ENCODE measurements at regions not wholly inside any gene's neighbourhood (a gene's known extent, or its start where the extent isn't known, plus 50 kb on each side); places are given as distances from the start of the nearest gene placed in this dataset.

DNA sequence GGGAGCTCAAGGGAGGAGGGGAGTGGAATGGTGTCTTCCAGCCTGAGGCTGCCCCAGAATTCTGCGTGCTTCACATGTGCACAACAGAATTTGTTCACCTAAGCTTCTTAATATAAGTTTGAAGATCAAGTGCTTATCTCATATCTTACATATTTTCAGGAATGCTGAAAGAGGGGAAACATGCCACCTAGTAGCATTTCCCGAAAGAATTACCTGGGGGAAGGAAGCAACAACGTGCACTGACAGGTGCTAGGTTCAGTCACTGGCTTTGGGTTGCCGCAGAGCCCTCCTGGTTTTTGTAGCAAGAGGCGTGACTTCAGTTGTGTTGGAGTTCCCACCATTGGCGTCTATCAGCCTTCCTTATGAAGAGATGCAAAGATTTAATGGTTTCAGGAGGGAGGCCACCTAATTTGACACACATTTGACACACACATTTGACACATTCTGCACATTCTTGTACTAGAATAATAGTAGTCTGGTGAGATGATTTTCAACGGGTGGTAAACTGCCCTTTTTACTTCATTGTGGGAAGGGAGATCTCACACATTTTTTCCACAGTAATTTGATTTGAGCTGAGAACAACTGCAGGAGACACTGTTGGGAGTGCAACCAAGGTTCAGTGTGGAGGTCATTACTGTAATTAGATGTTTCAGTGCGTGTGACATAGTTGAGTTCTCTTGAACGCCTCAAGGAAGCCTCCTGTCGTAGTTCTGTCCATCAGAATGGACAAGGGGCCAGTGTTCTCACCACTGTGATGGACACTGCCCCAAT lies 481.3 kb downstream of the CCDC171 start:
- no peaks in the 10 kb centered on the region for H3K36me3 ChIP-seq
- 85 to 89% methylated on average over 10 of the region's 10 CpGs for WGBS, 2 donors
- no peak overlapping the region for H3K27ac ChIP-seq
- no peak for DNase-seq
- intact Hi-C loops (cut with DNase I): no loop called here
- H3K4me3 ChIP-seq (replicated peaks in 1 of 3): no peak overlapping the region
- H3K4me1 ChIP-seq: no peaks in the 10 kb centered on the region
- TF ChIP-seq, protein P1, sequence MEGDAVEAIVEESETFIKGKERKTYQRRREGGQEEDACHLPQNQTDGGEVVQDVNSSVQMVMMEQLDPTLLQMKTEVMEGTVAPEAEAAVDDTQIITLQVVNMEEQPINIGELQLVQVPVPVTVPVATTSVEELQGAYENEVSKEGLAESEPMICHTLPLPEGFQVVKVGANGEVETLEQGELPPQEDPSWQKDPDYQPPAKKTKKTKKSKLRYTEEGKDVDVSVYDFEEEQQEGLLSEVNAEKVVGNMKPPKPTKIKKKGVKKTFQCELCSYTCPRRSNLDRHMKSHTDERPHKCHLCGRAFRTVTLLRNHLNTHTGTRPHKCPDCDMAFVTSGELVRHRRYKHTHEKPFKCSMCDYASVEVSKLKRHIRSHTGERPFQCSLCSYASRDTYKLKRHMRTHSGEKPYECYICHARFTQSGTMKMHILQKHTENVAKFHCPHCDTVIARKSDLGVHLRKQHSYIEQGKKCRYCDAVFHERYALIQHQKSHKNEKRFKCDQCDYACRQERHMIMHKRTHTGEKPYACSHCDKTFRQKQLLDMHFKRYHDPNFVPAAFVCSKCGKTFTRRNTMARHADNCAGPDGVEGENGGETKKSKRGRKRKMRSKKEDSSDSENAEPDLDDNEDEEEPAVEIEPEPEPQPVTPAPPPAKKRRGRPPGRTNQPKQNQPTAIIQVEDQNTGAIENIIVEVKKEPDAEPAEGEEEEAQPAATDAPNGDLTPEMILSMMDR (IDR thresholded peaks at IDR 0.05): no peak
- no peak for TF ChIP-seq POLR2A (IDR thresholded peaks at IDR 0.05)
- no peaks in the 10 kb centered on the region for H3K9me3 ChIP-seq
- no peaks in the 10 kb centered on the region for H3K27me3 ChIP-seq

DNA sequence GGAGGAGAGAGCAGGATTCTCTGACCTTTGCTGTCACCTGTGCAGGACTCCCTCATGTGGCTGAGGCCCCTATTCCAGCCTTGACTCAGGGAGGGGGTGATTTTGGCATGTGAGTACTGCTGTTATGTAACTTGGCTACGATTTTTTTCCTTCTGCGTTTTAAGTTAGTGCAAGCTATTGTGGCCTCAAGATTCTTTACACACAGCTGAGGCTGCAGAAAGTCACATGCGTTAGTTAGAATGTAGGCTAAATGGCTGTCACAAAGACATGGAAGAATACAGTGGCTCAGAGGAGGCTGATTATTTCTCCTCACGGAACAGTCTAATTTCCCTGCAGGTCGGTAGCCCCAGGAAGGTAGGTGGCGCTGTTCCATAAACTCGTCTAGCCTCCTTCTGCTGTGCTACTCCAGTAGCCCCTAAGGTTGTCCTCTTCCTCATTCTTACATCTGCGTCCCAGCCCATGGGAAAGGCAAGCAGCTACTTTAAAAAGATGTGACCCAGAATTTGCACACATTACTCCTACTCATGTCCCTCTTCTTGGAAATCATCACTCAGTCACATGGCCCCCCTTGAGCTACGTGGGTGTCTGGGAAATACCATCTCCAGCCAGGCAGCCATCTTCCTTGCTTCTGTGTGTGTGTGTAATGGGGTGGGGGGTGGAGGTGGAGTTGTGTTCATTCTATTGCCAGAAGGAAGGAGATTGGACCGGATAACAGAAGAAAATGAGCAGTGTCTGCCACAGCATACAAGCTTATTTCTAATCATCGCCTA lies 486.6 kb downstream of the CCDC171 start:
- Histone ChIP-seq H3K27me3 (no peaks in the 10 kb centered on the region), H3K4me1 (peaks cover 0 to 2% of the 10 kb centered on the region in 2 donors), H3K9me3 (no peaks in the 10 kb centered on the region), H3K4me3 (replicated peaks in 1 of 3) (no peak overlapping the region), H3K27ac (no peak overlapping the region), H3K36me3 (no peaks in the 10 kb centered on the region)
- TF ChIP-seq, protein P1 (IDR thresholded peaks at IDR 0.05): peak in 1 of 6 experiments; percentile 21
- TF ChIP-seq POLR2A (IDR thresholded peaks at IDR 0.05): no peak
- intact Hi-C loops (cut with DNase I): no loop called here
- DNase-seq: peak; percentile 8 to 32
- 58 to 64% methylated on average over 11 of the region's 11 CpGs for WGBS, 2 donors

DNA sequence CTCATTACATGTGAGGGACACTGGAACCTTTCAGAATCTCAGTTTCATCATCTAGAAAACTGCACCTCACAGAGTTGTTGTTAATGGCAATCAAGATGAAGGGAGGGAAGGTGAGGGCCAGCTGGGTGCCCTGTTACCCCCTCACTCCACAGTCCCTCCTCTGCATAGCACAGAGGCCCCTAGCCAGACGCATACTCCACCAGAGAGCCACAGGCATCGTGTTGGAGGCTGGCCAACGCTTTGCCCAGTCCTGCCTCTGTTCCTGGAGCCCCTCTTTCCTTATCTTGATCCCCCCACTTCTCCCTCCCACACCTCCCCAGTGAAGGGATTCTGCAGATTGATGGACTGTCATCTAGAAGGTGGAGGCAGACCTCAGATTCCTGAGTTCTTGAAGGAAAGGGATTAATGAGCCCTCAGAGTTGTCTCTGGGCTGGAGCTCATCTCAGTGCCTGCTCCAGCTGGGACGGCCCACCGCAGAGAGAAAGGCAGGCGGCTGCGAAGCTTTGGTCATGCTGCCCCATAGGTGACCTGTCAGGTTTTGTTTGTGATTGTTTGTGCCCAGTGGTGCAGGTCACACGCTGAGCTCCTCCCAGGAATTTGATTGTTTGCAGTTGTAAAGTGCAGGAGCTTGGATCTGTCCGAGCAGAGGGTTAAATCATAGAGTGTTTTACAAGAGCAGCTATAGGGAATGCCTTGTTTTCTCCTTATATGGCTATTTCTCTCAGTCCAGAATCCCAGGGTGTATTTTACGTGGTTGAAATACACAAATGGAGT lies 487.3 kb downstream of the CCDC171 start:
- H3K36me3 ChIP-seq: no peaks in the 10 kb centered on the region
- no peak overlapping the region for H3K27ac ChIP-seq
- no peaks in the 10 kb centered on the region for H3K9me3 ChIP-seq
- TF ChIP-seq POLR2A (IDR thresholded peaks at IDR 0.05): no peak
- WGBS, 2 donors: 38% methylated on average over 10 of the region's 10 CpGs
- H3K27me3 ChIP-seq: no peaks in the 10 kb centered on the region
- H3K4me3 ChIP-seq (replicated peaks in 1 of 3): no peak overlapping the region
- intact Hi-C loops (cut with DNase I): no loop called here
- DNase-seq: no peak
- H3K4me1 ChIP-seq: peaks cover 0 to 2% of the 10 kb centered on the region in 2 donors

- intact Hi-C loops (cut with DNase I): no loop called here
- H3K27me3 ChIP-seq: no peaks in the 10 kb centered on the region
- TF ChIP-seq, protein P1 (IDR thresholded peaks at IDR 0.05): no peak
- no peak for TF ChIP-seq POLR2A (IDR thresholded peaks at IDR 0.05)
- no peaks in the 10 kb centered on the region for H3K9me3 ChIP-seq
- 66 to 82% methylated on average over 5 of the region's 5 CpGs for WGBS, 2 donors
- H3K27ac ChIP-seq: no peak overlapping the region
- H3K4me1 ChIP-seq: peaks cover 0 to 2% of the 10 kb centered on the region in 2 donors
- no peak overlapping the region for H3K4me3 ChIP-seq (replicated peaks in 1 of 3)
- DNase-seq: no peak
- H3K36me3 ChIP-seq: no peaks in the 10 kb centered on the region
Observed at GRCh38 chr9:16043756-16044578, 491.1 kb downstream of the CCDC171 start.

GRCh38 chr9:16044579-16044881 lies 491.7 kb downstream of the CCDC171 start:
- 53 to 83% methylated on average over 2 of the region's 2 CpGs for WGBS, 2 donors
- no peaks in the 10 kb centered on the region for H3K9me3 ChIP-seq
- no peak for TF ChIP-seq POLR2A (IDR thresholded peaks at IDR 0.05)
- TF ChIP-seq, protein P1 (IDR thresholded peaks at IDR 0.05): no peak
- no peak overlapping the region for H3K27ac ChIP-seq
- H3K36me3 ChIP-seq: no peaks in the 10 kb centered on the region
- H3K4me1 ChIP-seq: peaks cover 0 to 2% of the 10 kb centered on the region in 2 donors
- no peak for DNase-seq
- H3K4me3 ChIP-seq (replicated peaks in 1 of 3): no peak overlapping the region
- intact Hi-C loops (cut with DNase I): no loop called here
- no peaks in the 10 kb centered on the region for H3K27me3 ChIP-seq
